ENCODE measurements at regions not wholly inside any gene's neighbourhood (a gene's known extent, or its start where the extent isn't known, plus 50 kb on each side); places are given as distances from the start of the nearest gene placed in this dataset.

DNA sequence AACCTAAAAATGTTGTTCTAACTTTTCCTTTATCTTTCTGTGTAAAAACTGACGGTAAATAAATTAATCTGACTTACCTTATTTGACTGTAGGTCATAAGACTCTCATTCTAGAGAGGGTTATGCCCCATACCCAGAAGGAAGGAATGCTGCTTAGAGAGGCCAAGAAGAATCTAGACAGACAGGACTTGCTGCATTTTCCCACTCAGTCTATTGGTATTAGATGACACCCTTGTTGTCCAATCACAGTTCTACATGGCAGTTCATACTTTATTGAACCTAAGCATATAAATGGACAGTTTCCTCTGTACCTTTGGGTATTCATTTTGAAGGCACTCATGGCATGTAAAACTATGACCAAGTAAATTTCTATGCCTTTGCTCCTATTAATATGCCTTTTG is 359.6 kb upstream of the ID4 start:
- no peak overlapping the region for H3K56ac ChIP-seq (ENCODE audit: extremely low read depth, insufficient read depth, low read length)
- H3K27me3 ChIP-seq (ENCODE audit: control insufficient read depth, insufficient read depth, low read length), result no peaks in the 10 kb centered on the region
- H3K27ac ChIP-seq (ENCODE audit: insufficient read depth, low read length), result no peak overlapping the region
- H3K14ac ChIP-seq (replicated peaks; ENCODE audit: low read depth, low read length), result no peak overlapping the region
- H3K36me3 ChIP-seq (ENCODE audit: control insufficient read depth, insufficient read depth, low read length), result no peaks in the 10 kb centered on the region
- no CpG with 5 or more reads among the region's 1 CpG for WGBS, 2 experiments (ENCODE audit: extremely low coverage in 2 of 2, insufficient read length in 1 of 2)
- H3K4me1 ChIP-seq (ENCODE audit: control insufficient read depth, insufficient read depth, low read length), result no peaks in the 10 kb centered on the region
- H2AK5ac ChIP-seq (ENCODE audit: low read depth, low read length), result no peak overlapping the region
- in situ Hi-C loops (cut with MboI; ENCODE audit: low sequenced_read_pairs) (no loop called here), intact Hi-C loops (cut with micrococcal nuclease) (no loop called here), dilution Hi-C loops (cut with HindIII; ENCODE audit: low sequenced_read_pairs, unreplicated experiment) (no loop called here)
- H4K91ac ChIP-seq (ENCODE audit: insufficient read depth, low read depth, low read length), result no peak overlapping the region
- TF ChIP-seq, protein P1, sequence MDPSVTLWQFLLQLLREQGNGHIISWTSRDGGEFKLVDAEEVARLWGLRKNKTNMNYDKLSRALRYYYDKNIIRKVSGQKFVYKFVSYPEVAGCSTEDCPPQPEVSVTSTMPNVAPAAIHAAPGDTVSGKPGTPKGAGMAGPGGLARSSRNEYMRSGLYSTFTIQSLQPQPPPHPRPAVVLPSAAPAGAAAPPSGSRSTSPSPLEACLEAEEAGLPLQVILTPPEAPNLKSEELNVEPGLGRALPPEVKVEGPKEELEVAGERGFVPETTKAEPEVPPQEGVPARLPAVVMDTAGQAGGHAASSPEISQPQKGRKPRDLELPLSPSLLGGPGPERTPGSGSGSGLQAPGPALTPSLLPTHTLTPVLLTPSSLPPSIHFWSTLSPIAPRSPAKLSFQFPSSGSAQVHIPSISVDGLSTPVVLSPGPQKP (IDR thresholded peaks at IDR 0.05; ENCODE audit: borderline replicate concordance, low read depth, low read length), result no peak
- TF ChIP-seq BHLHE40 (IDR thresholded peaks at IDR 0.05; ENCODE audit: low read depth, low read length) (no peak), POLR2A (IDR thresholded peaks at IDR 0.05; ENCODE audit: low read depth, low read length) (no peak), MXI1 (IDR thresholded peaks at IDR 0.05; ENCODE audit: borderline replicate concordance, low read depth, low read length) (no peak), MAZ (IDR thresholded peaks at IDR 0.05; ENCODE audit: borderline replicate concordance, low read depth, low read length) (no peak), FOS (IDR thresholded peaks at IDR 0.05; ENCODE audit: low read depth, low read length) (no peak), RAD21 (IDR thresholded peaks at IDR 0.05; ENCODE audit: low read length) (no peak), CHD1 (IDR thresholded peaks at IDR 0.05; ENCODE audit: low read depth, low read length) (no peak), RCOR1 (IDR thresholded peaks at IDR 0.05; ENCODE audit: insufficient replicate concordance, low read length) (no peak), MAFK (IDR thresholded peaks at IDR 0.05; ENCODE audit: low read depth, low read length) (no peak), CEBPB (IDR thresholded peaks at IDR 0.05; ENCODE audit: low read depth, low read length) (no peak), SMC3 (IDR thresholded peaks at IDR 0.05; ENCODE audit: low read depth, low read length) (no peak), RFX5 (IDR thresholded peaks at IDR 0.05; ENCODE audit: low read depth, low read length) (no peak), NFE2L2 (IDR thresholded peaks at IDR 0.05; ENCODE audit: low read depth, low read length) (no peak)
- TF ChIP-seq, protein P2, sequence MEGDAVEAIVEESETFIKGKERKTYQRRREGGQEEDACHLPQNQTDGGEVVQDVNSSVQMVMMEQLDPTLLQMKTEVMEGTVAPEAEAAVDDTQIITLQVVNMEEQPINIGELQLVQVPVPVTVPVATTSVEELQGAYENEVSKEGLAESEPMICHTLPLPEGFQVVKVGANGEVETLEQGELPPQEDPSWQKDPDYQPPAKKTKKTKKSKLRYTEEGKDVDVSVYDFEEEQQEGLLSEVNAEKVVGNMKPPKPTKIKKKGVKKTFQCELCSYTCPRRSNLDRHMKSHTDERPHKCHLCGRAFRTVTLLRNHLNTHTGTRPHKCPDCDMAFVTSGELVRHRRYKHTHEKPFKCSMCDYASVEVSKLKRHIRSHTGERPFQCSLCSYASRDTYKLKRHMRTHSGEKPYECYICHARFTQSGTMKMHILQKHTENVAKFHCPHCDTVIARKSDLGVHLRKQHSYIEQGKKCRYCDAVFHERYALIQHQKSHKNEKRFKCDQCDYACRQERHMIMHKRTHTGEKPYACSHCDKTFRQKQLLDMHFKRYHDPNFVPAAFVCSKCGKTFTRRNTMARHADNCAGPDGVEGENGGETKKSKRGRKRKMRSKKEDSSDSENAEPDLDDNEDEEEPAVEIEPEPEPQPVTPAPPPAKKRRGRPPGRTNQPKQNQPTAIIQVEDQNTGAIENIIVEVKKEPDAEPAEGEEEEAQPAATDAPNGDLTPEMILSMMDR (conservative IDR thresholded peaks at IDR 0.05; ENCODE audit: low read depth, low read length), result no peak
- TF ChIP-seq, protein P3, sequence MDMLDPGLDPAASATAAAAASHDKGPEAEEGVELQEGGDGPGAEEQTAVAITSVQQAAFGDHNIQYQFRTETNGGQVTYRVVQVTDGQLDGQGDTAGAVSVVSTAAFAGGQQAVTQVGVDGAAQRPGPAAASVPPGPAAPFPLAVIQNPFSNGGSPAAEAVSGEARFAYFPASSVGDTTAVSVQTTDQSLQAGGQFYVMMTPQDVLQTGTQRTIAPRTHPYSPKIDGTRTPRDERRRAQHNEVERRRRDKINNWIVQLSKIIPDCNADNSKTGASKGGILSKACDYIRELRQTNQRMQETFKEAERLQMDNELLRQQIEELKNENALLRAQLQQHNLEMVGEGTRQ (IDR thresholded peaks at IDR 0.05; ENCODE audit: low read depth, low read length), result no peak
- no peak overlapping the region for H2AK9ac ChIP-seq (replicated peaks; ENCODE audit: low read depth, low read length, poor library complexity)
- DNase-seq, result no peak
- H3K4ac ChIP-seq (ENCODE audit: low read depth, low read length), result no peak overlapping the region
- H2AFZ ChIP-seq (replicated peaks; ENCODE audit: low read length, poor library complexity), result no peak overlapping the region
- POLR2A ChIA-PET (ENCODE audit: unreplicated experiment), result no interaction called here
- no peak for ATAC-seq (ENCODE audit: low read depth)
- no peak overlapping the region for H2BK5ac ChIP-seq (ENCODE audit: low read depth, low read length, poor library complexity, severe bottlenecking)
- H2BK20ac ChIP-seq (ENCODE audit: low read depth, low read length), result no peak overlapping the region
- no peak overlapping the region for H4K5ac ChIP-seq (ENCODE audit: low read depth, low read length)
- CTCF ChIA-PET, result no interaction called here
- no peak overlapping the region for H3K9ac ChIP-seq (ENCODE audit: low read depth, low read length)
- H3K4me3 ChIP-seq (ENCODE audit: insufficient read depth, low read depth, low read length), result no peak overlapping the region
- no peak overlapping the region for H4K8ac ChIP-seq (ENCODE audit: low read depth in 2 of 2, low read length in 2 of 2)
- no peak overlapping the region for H3K18ac ChIP-seq (ENCODE audit: low read depth, low read length)
- no peaks in the 10 kb centered on the region for H3K79me1 ChIP-seq (ENCODE audit: low read depth in 1 of 2, low read length in 2 of 2)
- H2BK15ac ChIP-seq (ENCODE audit: low read depth, low read length), result no peak overlapping the region
- H3K9me3 ChIP-seq (ENCODE audit: control insufficient read depth, insufficient read depth, low read length), result peaks cover 7% of the 10 kb centered on the region
- no peaks in the 10 kb centered on the region for H3K9me1 ChIP-seq (ENCODE audit: insufficient read depth, low read length)
- no peak overlapping the region for H3K4me2 ChIP-seq (ENCODE audit: low read depth, low read length)
- no peak overlapping the region for H3K23ac ChIP-seq (ENCODE audit: low read depth, low read length)
- BruUV-seq (replicated peaks), result no TSS peak
- no peak overlapping the region for H2BK120ac ChIP-seq (ENCODE audit: low read depth, low read length)
- no peaks in the 10 kb centered on the region for H4K20me1 ChIP-seq (ENCODE audit: insufficient read depth, low read length)

Data from IMR-90 (cell line).